ENCODE measurements at regions not wholly inside any gene's neighbourhood (a gene's known extent, or its start where the extent isn't known, plus 50 kb on each side); places are given as distances from the start of the nearest gene placed in this dataset.

DNA sequence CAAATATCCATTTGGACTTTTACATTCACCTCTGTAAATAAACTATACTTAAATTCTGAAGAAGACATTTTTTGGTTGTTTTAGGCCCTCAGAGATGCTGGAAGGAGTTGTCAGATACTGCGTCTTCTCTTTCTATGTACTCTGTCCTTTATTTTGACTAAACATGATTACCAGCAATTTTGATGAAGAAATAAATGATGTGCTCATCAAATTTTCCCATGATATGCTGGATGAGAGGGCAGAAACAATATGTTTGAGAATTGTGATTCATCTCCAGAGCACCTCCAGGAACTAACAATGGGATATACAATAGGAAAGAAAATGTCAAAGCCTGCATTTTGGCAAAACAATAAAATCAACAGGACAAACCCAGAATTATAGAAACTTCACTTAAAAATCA lies 481.6 kb upstream of the HS3ST5 start:
- TF ChIP-seq, protein P1, sequence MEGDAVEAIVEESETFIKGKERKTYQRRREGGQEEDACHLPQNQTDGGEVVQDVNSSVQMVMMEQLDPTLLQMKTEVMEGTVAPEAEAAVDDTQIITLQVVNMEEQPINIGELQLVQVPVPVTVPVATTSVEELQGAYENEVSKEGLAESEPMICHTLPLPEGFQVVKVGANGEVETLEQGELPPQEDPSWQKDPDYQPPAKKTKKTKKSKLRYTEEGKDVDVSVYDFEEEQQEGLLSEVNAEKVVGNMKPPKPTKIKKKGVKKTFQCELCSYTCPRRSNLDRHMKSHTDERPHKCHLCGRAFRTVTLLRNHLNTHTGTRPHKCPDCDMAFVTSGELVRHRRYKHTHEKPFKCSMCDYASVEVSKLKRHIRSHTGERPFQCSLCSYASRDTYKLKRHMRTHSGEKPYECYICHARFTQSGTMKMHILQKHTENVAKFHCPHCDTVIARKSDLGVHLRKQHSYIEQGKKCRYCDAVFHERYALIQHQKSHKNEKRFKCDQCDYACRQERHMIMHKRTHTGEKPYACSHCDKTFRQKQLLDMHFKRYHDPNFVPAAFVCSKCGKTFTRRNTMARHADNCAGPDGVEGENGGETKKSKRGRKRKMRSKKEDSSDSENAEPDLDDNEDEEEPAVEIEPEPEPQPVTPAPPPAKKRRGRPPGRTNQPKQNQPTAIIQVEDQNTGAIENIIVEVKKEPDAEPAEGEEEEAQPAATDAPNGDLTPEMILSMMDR (conservative IDR thresholded peaks at IDR 0.05; ENCODE audit: low read depth in 2 of 2) = no peak
- no peak for TF ChIP-seq POLR2AphosphoS5 (IDR thresholded peaks at IDR 0.05; ENCODE audit: low read depth)
- TF ChIP-seq, protein P2, sequence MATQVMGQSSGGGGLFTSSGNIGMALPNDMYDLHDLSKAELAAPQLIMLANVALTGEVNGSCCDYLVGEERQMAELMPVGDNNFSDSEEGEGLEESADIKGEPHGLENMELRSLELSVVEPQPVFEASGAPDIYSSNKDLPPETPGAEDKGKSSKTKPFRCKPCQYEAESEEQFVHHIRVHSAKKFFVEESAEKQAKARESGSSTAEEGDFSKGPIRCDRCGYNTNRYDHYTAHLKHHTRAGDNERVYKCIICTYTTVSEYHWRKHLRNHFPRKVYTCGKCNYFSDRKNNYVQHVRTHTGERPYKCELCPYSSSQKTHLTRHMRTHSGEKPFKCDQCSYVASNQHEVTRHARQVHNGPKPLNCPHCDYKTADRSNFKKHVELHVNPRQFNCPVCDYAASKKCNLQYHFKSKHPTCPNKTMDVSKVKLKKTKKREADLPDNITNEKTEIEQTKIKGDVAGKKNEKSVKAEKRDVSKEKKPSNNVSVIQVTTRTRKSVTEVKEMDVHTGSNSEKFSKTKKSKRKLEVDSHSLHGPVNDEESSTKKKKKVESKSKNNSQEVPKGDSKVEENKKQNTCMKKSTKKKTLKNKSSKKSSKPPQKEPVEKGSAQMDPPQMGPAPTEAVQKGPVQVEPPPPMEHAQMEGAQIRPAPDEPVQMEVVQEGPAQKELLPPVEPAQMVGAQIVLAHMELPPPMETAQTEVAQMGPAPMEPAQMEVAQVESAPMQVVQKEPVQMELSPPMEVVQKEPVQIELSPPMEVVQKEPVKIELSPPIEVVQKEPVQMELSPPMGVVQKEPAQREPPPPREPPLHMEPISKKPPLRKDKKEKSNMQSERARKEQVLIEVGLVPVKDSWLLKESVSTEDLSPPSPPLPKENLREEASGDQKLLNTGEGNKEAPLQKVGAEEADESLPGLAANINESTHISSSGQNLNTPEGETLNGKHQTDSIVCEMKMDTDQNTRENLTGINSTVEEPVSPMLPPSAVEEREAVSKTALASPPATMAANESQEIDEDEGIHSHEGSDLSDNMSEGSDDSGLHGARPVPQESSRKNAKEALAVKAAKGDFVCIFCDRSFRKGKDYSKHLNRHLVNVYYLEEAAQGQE (IDR thresholded peaks at IDR 0.05; ENCODE audit: unreplicated experiment) = no peak
- no peak for TF ChIP-seq ZNF331 (CRISPR knock-in tag; IDR thresholded peaks at IDR 0.05; ENCODE audit: low read depth)
- TF ChIP-seq EZH2phosphoT487 (IDR thresholded peaks at IDR 0.05; ENCODE audit: unreplicated experiment) = no peak
- no peak for TF ChIP-seq EZH2 (IDR thresholded peaks at IDR 0.05; ENCODE audit: low read depth, unreplicated experiment)
- TF ChIP-seq, protein P3, sequence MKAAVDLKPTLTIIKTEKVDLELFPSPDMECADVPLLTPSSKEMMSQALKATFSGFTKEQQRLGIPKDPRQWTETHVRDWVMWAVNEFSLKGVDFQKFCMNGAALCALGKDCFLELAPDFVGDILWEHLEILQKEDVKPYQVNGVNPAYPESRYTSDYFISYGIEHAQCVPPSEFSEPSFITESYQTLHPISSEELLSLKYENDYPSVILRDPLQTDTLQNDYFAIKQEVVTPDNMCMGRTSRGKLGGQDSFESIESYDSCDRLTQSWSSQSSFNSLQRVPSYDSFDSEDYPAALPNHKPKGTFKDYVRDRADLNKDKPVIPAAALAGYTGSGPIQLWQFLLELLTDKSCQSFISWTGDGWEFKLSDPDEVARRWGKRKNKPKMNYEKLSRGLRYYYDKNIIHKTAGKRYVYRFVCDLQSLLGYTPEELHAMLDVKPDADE (IDR thresholded peaks at IDR 0.05) = no peak
- no peak for TF ChIP-seq JUNB (IDR thresholded peaks at IDR 0.05; ENCODE audit: unreplicated experiment)
- TF ChIP-seq, protein P4, sequence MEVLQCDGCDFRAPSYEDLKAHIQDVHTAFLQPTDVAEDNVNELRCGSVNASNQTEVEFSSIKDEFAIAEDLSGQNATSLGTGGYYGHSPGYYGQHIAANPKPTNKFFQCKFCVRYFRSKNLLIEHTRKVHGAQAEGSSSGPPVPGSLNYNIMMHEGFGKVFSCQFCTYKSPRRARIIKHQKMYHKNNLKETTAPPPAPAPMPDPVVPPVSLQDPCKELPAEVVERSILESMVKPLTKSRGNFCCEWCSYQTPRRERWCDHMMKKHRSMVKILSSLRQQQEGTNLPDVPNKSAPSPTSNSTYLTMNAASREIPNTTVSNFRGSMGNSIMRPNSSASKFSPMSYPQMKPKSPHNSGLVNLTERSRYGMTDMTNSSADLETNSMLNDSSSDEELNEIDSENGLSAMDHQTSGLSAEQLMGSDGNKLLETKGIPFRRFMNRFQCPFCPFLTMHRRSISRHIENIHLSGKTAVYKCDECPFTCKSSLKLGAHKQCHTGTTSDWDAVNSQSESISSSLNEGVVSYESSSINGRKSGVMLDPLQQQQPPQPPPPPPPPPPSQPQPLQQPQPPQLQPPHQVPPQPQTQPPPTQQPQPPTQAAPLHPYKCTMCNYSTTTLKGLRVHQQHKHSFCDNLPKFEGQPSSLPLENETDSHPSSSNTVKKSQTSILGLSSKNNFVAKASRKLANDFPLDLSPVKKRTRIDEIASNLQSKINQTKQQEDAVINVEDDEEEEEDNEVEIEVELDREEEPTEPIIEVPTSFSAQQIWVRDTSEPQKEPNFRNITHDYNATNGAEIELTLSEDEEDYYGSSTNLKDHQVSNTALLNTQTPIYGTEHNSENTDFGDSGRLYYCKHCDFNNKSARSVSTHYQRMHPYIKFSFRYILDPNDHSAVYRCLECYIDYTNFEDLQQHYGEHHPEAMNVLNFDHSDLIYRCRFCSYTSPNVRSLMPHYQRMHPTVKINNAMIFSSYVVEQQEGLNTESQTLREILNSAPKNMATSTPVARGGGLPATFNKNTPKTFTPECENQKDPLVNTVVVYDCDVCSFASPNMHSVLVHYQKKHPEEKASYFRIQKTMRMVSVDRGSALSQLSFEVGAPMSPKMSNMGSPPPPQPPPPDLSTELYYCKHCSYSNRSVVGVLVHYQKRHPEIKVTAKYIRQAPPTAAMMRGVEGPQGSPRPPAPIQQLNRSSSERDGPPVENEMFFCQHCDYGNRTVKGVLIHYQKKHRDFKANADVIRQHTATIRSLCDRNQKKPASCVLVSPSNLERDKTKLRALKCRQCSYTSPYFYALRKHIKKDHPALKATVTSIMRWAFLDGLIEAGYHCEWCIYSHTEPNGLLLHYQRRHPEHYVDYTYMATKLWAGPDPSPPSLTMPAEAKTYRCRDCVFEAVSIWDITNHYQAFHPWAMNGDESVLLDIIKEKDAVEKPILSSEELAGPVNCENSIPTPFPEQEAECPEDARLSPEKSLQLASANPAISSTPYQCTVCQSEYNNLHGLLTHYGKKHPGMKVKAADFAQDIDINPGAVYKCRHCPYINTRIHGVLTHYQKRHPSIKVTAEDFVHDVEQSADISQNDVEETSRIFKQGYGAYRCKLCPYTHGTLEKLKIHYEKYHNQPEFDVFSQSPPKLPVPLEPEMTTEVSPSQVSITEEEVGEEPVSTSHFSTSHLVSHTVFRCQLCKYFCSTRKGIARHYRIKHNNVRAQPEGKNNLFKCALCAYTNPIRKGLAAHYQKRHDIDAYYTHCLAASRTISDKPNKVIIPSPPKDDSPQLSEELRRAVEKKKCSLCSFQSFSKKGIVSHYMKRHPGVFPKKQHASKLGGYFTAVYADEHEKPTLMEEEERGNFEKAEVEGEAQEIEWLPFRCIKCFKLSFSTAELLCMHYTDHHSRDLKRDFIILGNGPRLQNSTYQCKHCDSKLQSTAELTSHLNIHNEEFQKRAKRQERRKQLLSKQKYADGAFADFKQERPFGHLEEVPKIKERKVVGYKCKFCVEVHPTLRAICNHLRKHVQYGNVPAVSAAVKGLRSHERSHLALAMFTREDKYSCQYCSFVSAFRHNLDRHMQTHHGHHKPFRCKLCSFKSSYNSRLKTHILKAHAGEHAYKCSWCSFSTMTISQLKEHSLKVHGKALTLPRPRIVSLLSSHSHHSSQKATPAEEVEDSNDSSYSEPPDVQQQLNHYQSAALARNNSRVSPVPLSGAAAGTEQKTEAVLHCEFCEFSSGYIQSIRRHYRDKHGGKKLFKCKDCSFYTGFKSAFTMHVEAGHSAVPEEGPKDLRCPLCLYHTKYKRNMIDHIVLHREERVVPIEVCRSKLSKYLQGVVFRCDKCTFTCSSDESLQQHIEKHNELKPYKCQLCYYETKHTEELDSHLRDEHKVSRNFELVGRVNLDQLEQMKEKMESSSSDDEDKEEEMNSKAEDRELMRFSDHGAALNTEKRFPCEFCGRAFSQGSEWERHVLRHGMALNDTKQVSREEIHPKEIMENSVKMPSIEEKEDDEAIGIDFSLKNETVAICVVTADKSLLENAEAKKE (CRISPR knock-in tag; IDR thresholded peaks at IDR 0.05) = no peak
- TF ChIP-seq STAT1 (IDR thresholded peaks at IDR 0.05; ENCODE audit: unreplicated experiment) = no peak

Data from GM23338 (cell line).